Osteocyte (in vitro differentiated cells): ENCODE measurements at regions not wholly inside any gene's neighbourhood (a gene's known extent, or its start where the extent isn't known, plus 50 kb on each side); places are given as distances from the start of the nearest gene placed in this dataset.

Source experiments
- DNase-seq: peaks from one replicate; pipeline ENCODE4 v3.0.0; 2021; ENCODE audit warnings: mixed read lengths; ENCODE audit not compliant: unreplicated experiment; ENCODE audit errors: extremely low spot score
- H3K27ac Mint-ChIP-seq: one replicate; pipeline ENCODE4 v1.8.0; 2021; ENCODE audit warnings: mild to moderate bottlenecking, mixed read lengths; ENCODE audit not compliant: unreplicated experiment
- H3K27me3 Mint-ChIP-seq: one replicate; pipeline ENCODE4 v1.8.0; 2021; ENCODE audit warnings: mixed read lengths; ENCODE audit not compliant: unreplicated experiment
- H3K36me3 Mint-ChIP-seq: one replicate; pipeline ENCODE4 v1.8.0; 2021; ENCODE audit warnings: mixed read lengths; ENCODE audit not compliant: unreplicated experiment
- H3K4me1 Mint-ChIP-seq: one replicate; pipeline ENCODE4 v1.8.0; 2021; ENCODE audit warnings: mixed read lengths; ENCODE audit not compliant: unreplicated experiment
- H3K4me3 Mint-ChIP-seq: one replicate; pipeline ENCODE4 v1.8.0; 2021; ENCODE audit warnings: mild to moderate bottlenecking, moderate library complexity, mixed read lengths; ENCODE audit not compliant: unreplicated experiment
- H3K9me3 Mint-ChIP-seq: one replicate; pipeline ENCODE4 v1.8.0; 2021; ENCODE audit warnings: mixed read lengths; ENCODE audit not compliant: unreplicated experiment
- CTCF ChIP-seq: fragments of 200-600 bp; sonication (generic); IDR thresholded peaks from 2 replicates; pipeline ENCODE4 v1.5.0; 2021; ENCODE audit warnings: antibody characterized with exemption, mild to moderate bottlenecking, moderate library complexity

- H3K9me3 Mint-ChIP-seq: no peaks in the 10 kb centered on the region
- H3K27ac Mint-ChIP-seq: peak overlapping the region; percentile 72
- H3K36me3 Mint-ChIP-seq: no peaks in the 10 kb centered on the region
- DNase-seq: no peak
- H3K27me3 Mint-ChIP-seq: no peaks in the 10 kb centered on the region
- H3K4me3 Mint-ChIP-seq: no peak overlapping the region
- TF ChIP-seq CTCF: no peak
- H3K4me1 Mint-ChIP-seq: peaks cover 24% of the 10 kb centered on the region
Measured at GRCh38 chr9:119951090-119951489, 581.9 kb upstream of the BRINP1 start.

GRCh38 chr9:119945686-119946085, 576.5 kb upstream of the BRINP1 start:
- Mint-ChIP-seq H3K4me1 (peaks cover 11% of the 10 kb centered on the region), H3K27me3 (no peaks in the 10 kb centered on the region), H3K36me3 (no peaks in the 10 kb centered on the region), H3K9me3 (no peaks in the 10 kb centered on the region), H3K27ac (no peak overlapping the region), H3K4me3 (no peak overlapping the region)
- DNase-seq: no peak
- no peak for TF ChIP-seq CTCF

GRCh38 chr9:119941091-119941490, 571.9 kb upstream of the BRINP1 start:
- Mint-ChIP-seq H3K27ac (no peak overlapping the region), H3K4me3 (no peak overlapping the region), H3K9me3 (no peaks in the 10 kb centered on the region), H3K27me3 (peaks cover 3% of the 10 kb centered on the region), H3K36me3 (no peaks in the 10 kb centered on the region), H3K4me1 (peaks cover 5% of the 10 kb centered on the region)
- no peak for DNase-seq
- no peak for TF ChIP-seq CTCF

- Mint-ChIP-seq H3K4me3 (no peak overlapping the region), H3K27ac (no peak overlapping the region), H3K4me1 (peaks cover 3% of the 10 kb centered on the region), H3K27me3 (peaks cover 3% of the 10 kb centered on the region), H3K36me3 (no peaks in the 10 kb centered on the region), H3K9me3 (no peaks in the 10 kb centered on the region)
- DNase-seq: no peak
- no peak for TF ChIP-seq CTCF
Measured at GRCh38 chr9:119938871-119939270, 569.6 kb upstream of the BRINP1 start.

GRCh38 chr9:119934497-119934896, 565.3 kb upstream of the BRINP1 start:
- no peak for TF ChIP-seq CTCF
- peaks cover 4% of the 10 kb centered on the region for H3K9me3 Mint-ChIP-seq
- no peaks in the 10 kb centered on the region for H3K36me3 Mint-ChIP-seq
- peaks cover 3% of the 10 kb centered on the region for H3K27me3 Mint-ChIP-seq
- no peak overlapping the region for H3K27ac Mint-ChIP-seq
- no peak for DNase-seq
- H3K4me3 Mint-ChIP-seq: no peak overlapping the region
- peaks cover 3% of the 10 kb centered on the region for H3K4me1 Mint-ChIP-seq
